HG03442 (cell line): ENCODE measurements at regions not wholly inside any gene's neighbourhood (a gene's known extent, or its start where the extent isn't known, plus 50 kb on each side); places are given as distances from the start of the nearest gene placed in this dataset.

Experiments
- ATAC-seq: cut with Tn5 transposase; IDR thresholded peaks from one replicate; pipeline ENCODE4 v1.9.1; 2021; ENCODE audit warnings: mild to moderate bottlenecking, moderate library complexity; ENCODE audit not compliant: unreplicated experiment

DNA sequence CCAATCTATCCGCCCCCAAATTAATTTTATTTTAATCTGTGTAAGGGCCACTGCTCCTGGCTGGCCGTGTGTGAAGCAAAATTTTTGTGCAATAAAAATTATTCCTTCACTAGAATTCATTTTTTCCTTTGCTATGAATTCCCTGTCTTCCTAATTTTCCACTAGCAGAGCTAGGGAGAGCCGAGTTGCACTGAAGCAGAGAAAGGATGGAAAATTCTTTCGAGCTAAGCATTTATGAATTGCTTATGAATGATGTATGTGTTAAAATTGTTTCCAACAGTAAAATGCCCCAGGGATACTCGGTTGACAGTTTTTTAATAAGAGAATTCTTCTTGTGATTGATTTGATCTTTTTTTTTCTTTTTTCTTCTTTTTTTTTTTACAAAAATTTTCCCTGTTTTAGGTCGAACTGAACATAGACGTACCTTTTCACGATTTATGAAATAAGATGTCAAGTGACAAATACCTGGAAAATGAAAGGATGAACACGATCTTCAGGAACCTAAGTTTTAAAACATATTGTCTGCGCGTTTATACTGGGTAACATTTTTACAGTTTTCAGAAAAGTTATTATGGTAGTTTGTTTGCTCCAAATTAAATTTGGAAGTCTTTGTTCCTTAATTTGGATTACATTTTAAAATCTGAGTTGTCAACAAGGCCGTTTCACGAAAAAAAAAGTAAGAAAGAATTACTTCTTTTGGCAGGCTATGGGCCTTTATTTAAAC lies 288.8 kb upstream of the NFE2L3 start:
- ATAC-seq: no peak

DNA sequence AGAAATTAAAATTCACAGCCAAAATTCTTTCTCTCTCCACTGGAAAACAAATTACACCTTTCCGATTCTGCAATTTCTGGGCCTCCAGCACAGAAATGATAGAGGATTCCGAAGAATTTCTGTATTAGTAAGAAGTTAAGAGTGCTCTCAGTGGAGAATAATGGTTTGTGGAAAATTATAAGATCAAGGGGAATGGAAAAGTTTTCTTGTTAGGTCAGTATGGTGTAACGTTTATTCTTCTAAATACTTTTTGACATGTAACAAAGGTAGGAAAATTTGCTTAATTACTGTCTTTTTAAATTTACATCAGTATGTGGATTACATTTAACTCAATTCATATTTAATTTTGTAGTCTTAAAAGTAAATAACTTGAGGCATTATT lies 288.3 kb upstream of the NFE2L3 start:
- ATAC-seq: no peak

DNA sequence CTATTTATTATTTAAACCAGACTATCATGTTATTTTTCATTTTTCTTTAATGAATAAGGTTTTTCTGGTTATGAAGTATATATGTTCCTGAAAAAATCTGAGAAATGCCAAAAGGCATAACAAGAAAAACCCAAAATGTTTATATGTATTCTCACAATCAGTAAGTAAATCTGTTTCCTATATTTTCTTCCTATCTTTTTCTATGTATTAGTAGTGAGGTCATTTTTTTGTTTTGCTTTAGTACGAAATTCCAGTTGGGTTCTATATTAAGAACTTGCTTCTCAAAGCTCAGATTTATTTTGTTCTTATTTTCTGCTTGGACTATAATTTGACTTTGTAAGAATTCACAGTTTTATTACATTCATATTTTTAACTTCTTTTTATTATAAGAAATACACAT lies 287.5 kb upstream of the NFE2L3 start:
- no peak for ATAC-seq

DNA sequence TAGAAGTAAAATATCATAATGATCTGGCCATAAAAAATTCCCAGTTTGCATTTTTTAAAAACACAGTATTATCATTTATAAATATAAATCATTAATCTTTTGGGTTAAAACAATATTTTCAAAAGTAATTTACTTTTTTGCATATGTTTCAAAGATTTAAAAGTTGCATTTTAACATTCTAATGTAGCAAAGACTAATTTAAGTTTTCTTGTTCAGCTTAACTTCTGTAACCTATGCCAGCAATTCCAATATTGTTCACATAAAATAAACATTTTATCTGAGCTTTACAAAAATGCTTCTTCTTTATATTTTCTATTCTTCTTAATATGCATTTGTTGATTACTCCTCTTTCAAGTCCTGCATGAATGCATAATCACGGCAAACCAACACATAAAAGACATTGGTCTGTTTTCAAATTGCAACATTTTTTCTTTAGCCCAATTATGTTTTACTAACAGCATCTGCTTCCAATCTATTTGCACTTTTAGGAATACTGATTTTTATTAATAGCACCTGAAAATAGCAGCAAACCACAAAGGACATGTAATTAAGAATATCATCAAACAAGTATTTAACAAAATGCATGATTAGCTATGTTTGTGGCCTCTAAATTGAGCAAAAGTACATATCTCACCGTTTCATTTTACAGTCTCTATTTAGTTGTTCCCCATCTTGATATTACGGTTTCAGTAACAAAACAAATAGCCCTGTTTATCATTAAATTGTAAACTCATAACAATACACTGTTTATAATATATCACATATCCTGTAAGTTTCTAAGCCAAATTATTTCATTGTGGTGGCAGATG lies 286.9 kb upstream of the NFE2L3 start:
- ATAC-seq: no peak

DNA sequence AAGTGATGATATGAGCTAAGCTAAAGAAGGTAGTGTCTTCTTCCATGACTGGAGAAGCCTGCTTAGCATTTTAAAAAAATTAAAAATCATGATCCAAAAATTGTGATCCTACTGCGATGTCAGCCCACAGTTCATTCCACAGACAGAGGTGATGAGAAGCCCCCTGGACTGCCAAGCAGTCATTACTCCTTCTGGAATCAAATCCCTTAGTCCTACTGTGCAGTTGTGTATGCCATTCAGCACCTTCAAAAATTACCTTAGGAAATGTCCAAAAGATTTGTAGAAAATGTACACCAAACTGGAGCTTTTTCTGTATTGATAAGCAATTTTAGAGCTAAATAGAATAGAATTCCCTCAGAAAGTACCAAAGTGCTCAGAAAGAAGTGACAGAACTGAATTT lies 283.5 kb upstream of the NFE2L3 start:
- ATAC-seq: no peak

DNA sequence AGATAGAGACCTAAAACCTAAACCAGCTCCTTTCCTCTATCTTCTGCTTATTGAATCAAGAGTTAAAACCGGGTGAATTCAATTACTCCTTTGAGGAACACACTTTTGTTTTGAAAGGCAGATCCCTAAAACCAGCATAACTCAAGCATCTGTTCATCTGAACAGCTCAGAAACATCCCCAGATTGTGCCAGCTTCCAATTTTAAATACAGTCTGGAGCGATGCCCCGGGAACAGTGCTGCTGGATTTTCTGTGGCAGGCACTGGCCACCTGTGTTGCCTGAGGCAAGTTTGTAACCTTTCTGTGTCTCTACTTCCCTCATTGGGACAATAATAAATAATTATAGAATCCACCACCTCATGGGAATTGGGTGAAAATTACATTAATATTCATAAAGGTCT lies 281.4 kb upstream of the NFE2L3 start:
- ATAC-seq: no peak

DNA sequence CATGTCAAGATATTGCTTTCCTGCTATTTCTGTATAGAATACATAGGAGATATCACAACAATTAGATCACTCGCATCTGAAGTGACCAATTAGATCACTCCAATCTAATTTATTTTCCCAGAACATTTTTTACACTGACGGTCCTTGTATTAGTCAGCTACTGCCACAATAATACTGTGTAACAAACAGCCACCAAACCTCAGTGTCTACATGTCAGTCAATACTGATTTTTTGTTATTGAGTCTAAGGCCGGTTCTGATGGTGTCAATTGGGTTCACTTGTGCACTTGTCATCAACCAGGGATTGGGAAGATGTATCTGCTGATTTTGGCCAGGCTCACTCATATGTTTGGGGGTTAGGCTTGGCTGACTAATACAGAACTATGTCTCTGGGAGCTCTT lies 275.9 kb upstream of the NFE2L3 start:
- no peak for ATAC-seq

DNA sequence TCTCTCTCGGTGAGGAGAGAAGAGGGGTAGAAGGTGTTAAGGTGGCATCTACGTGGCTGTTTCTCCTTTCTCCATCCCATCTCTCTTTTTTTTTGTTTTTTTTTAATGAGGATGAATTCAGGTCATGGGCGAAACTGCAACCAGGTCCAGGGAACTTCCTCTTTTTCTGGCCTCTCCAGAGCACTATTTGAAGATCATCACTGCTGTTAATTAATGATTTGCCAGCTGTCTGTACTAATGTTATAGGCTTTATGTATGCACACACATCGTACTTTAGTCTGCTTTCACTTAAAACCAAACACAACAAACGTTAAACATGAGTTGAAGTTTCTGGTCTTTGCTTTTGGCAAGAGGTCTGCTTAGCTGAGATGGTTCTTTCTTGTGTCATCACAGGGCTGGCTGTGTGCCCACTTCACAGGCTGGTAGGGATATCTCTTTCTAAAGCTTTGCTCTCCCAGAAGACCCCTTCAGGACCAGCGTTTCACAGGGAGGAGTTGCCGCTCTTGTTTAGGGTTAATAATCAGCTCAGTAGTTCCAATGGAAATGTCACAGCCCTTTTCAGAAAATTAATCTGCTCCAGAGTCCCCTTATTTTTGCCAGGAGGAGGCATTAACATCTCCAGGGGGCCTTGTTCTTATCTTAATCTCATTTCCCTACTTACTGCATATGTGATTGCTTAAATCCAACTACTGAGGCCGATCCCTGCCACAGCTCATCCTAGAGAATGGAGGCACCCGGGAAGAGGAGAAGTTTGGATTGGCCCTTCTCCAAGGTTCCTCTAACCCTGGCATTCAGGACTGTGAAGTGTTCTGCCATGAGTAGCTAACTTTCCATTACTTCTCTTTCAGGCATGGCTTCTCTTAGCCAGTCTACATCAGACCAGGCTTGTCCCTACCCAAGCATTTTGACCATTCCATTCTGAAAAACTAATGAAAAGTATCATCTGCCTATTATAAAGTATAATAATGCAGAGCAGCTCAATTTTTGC lies 273.9 kb upstream of the NFE2L3 start:
- no peak for ATAC-seq

DNA sequence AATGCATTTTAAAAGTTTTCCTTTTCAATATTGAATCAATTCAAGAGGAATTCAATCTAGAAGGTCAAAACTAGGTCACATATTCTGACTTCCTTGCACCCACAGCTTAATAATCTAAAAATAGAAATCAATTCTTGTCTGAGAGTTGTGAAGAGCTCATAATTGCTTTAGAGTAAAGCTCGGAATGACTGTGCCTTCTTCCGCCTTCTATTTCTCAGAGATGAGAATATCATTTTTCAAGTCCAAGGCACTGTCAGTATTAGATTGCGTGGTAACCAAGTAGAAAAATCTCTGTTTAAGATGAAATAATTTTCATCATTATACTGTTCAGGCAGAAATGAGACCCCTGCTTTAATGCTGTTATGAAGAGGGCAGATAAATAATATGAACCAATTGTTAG lies 272.2 kb upstream of the NFE2L3 start:
- no peak for ATAC-seq

DNA sequence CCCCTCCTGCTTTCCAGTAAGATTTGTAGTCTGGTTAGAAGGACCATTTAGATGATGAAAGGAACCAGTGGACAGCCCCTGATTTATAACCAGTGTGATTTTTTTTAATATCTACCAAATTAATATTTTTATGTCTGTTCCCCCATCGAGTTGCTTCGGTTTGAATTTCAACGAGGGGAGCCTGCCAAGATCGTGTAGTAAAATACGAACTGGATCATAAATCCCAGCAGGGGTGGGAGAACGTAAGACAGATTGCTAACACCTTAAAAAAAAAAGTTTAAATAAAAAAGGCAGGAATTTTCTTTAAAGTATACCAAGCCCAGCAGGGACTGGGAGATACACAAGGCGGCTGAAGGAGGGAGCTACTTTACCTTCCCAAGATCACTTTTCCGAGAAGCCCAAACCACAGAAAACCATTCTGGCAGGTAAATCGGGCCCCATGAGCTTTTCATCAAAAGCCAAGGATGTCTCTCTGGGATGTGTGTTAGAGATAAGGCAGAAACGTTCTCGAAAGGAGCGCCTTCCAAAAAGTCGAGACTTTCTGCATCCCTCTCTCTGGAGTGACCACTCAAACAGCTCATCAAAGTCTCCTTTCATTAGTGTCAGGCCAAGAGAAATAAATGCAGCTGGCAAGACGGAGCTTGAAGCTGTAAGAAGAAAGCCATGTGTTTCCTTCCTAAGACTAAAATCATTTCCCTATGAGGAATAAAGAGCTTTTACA lies 270.5 kb upstream of the NFE2L3 start:
- ATAC-seq: no peak

DNA sequence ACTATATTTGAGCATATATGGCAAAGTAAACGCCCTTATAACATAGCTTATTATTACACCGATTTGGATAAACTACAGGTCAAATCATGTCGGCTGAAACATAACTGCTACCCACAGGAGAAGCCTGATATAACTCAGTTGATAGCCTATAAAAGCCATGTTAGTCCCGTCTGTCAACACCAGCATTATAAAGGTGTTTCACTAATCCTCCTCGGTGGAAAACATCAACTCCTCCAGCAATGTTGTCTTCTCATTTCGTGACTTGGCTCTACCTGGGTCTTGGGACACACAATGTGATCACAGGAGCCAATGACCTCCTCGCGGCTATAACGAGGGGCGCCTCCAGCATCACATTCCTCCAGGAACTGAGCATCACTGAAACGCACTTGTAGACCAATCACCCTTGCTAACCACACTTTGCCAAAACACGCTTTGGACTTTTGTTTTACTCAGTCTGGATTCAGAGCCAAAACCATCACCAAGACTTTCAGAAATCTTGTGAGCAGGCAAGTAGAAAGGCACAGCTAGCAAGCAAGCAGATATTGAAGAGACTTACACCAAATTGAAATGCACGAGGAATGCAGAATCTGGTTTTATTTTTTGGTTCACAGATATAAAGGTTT lies 269.7 kb upstream of the NFE2L3 start:
- no peak for ATAC-seq

DNA sequence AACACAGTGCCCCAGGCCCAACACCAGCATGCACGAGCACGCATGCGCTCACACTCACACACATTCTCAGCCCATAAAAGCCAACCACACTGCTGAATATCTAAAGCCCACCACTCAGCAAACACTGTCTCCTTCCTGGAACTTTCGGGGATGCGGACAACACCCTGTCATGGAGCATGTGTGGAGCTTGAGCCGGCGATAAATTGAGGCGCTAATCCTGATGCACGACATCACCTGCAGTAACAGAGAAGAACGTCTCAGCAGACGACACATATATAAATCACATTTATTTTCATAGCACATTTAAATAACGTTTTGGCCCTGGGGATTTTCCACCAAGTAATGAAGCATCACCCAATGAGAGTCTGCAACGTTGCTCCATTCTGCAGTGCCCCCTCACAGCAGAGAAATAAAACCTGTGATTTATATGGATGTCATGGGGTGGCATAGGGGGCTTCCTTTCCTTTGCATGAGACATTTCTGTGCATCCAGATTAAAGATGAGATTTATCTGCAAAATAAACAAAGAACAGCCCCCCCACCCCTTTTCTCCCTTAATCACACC lies 267.7 kb upstream of the NFE2L3 start:
- ATAC-seq: no peak

DNA sequence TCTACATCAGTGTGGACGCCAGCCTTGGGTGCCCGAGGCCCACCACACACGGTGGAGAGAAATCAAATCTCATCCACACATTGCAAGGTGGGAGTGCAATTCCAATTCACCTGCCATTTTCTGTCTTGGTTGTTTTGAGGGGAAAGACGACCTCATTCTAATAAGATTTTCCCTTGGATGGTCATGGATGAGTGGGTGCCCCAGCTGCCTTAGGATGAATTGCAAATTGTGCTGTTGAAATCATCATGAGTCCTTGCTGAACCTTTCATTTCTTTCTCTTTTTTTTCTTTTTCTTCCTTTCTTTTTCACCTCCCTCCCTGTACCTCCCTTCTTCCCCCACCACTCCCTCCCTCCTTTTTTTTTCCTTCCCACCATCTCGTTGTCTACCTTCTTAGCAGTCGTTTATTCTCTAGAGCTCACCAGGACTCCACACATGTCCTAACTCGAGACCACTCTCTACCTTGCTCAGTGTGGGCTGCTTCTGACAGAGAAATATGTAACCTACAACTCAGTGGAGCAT lies 266.9 kb upstream of the NFE2L3 start:
- ATAC-seq: no peak

DNA sequence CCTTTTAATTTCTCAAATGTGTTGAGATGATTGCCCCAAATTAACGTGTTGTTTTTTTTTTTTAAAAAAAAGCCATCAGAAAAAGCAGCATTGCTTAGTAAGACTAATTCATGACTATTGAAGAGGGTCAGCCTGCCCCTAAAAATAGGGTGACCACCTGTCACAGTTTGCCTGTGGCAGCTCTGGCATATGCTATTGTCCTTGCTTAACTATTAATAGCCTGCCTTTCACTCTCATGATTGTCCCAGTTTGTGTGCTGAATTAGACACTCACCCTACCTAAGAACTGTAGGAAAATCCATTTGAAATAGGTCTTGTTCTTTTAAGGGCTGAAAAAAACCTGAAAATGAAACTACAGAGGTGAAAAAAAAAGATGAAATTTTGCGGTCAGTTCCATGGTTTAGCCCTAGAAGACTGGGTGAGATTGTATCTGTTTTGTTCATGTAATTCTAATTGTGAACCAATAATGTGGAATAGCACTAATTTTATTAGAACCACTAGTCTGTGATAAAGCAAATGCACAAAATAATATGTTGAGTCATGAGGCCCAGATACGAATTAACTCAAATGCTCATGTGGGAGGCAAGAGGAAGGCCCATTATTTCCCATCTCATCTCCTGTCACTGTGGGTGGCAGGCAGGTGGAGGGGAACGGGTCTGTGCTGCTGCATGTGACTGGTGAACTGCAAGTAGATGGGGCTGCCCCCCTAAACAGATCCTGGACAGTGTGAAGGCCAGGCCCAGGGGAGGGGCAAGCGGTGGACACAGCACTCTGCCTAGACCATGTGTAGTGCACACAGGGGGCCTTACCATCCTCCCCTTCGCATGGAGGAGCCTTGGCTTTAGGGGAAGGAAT lies 265.4 kb upstream of the NFE2L3 start:
- no peak for ATAC-seq

DNA sequence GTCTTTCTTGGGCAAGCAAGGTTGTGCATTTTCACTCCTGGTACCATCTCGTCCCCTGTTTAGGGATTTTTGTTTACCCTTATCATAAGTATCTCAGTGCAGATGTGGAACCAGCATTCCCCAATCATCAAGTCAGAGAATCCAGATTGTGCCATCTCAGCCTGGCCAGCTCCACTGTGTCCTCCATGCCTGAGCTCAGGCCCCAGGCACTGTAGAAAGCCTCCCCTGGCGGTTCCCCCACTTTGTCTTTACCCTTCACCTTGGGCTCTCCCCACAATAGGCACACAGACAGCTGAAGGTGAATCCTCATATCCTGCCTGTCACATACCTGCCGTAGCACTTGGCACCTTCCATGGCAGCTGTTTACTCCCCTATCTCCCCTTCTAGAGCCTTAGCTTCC lies 264.7 kb upstream of the NFE2L3 start:
- no peak for ATAC-seq

DNA sequence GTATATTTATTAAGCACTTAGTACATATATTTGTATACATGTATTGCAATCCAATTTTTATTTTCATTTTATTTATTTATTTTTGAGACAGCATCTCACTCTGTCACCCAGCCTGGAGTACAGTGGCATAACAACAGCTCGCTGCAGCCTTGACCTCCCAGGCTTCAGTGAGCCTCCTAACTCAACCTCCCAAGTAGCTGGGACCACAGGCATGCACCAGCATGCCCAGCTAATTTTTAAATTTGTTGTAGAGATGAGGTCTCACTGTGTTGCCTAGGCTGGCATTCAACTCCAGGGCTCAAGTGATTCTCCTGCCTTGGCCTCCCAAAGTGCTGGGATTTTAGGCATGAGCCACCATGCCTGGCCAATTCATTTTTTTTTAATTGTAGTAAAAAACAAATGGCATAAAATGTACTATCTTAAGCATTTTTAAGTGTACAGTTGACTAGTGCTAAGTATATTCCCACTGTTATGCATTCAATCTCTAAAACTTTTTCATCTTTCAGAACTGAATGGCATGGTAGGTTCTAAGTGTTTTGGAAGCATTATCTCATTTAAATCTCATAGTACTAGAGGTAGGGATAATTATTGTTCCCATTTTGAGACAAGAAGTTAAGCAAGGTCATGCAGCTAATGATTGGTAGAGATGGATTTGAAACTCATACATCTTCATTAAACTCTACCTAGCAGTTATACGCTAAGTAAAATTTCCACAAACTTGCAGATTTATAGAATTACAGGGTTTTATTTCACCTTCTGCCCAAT lies 264.0 kb upstream of the NFE2L3 start:
- ATAC-seq: no peak

DNA sequence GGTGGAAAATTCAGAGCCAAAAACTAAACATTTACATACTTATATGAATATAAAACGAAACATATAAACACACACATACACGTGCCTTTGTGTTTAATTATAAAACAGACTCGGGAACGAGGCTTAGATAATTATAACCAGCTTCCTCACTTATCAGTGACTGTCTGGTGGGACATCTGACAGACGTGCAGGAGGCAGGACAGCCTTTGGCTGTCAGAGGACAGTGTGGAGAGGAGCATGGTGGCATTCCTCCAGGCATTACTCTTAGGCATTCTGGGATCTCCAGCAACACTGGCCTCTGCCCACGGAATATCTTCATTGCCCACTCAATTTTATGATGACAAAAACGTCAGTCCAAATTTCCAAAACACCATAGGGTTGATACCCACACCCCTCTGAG lies 262.2 kb upstream of the NFE2L3 start:
- ATAC-seq: no peak

DNA sequence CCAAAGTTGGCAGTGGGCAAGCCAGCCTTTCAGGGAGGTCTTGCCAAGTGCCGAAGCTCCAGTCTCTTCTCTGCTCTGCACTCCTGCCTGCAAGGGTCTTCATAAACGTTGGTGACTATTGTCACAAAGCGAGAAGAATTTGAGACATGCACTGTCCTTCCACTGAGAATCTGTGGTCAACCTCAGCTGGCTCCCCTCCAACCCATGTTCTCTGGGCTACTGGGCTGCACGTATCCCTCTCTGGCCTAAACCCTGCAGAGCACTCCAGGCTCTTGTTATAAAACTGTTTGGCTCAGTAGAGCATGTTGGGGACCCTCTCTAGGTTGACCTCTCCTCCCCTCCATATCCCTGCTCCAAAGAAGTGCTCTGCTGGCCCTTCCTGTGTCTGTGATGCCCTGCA lies 260.4 kb upstream of the NFE2L3 start:
- no peak for ATAC-seq
